ENCODE measurements at regions not wholly inside any gene's neighbourhood (a gene's known extent, or its start where the extent isn't known, plus 50 kb on each side); places are given as distances from the start of the nearest gene placed in this dataset.

DNA sequence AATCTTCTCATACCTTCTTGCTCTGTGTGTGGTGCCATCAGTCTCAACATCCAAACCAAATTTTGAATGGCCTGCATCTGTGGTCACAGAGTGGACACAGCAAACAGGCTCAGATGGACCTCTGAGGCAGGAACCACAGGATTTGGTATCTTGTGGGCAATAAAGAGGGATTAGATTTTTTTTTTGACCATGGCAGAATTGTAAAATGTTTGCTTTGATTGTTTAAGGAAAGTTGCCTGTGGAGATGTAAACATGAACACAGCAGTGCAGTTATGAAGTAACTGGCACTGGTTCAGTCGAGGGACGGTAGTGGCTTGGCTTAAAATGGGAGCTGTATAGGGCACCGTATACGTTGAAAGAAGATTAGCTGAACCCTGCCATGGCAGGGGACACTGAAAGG, 464.7 kb downstream of the SH2D4B start:
- no peaks in the 10 kb centered on the region for H3K9me3 ChIP-seq
- no peaks in the 10 kb centered on the region for H3K27me3 ChIP-seq (replicated peaks; ENCODE audit: control insufficient read depth, insufficient read depth, low read length)
- ChIA-PET POLR2A (no interaction called here), CTCF (no interaction called here)
- Mint-ChIP-seq H3K9me3 (ENCODE audit: unreplicated experiment) (no peaks in the 10 kb centered on the region), H3K4me1 (ENCODE audit: low read depth, unreplicated experiment) (no peaks in the 10 kb centered on the region), H3K4me3 (ENCODE audit: unreplicated experiment) (no peak overlapping the region), H3K27ac (ENCODE audit: unreplicated experiment) (no peak overlapping the region), H3K27me3 (ENCODE audit: insufficient read depth, unreplicated experiment) (no peaks in the 10 kb centered on the region), H3K36me3 (ENCODE audit: insufficient read depth, unreplicated experiment) (no peaks in the 10 kb centered on the region)
- no TSS peak for BruUV-seq (replicated peaks)
- no peaks in the 10 kb centered on the region for H3K4me1 ChIP-seq
- no peaks in the 10 kb centered on the region for H3K36me3 ChIP-seq (ENCODE audit: control insufficient read depth, insufficient read depth, low read length)
- no peak overlapping the region for H3K4me3 ChIP-seq (ENCODE audit: low read depth, low read length)
- TF ChIP-seq, protein P1, sequence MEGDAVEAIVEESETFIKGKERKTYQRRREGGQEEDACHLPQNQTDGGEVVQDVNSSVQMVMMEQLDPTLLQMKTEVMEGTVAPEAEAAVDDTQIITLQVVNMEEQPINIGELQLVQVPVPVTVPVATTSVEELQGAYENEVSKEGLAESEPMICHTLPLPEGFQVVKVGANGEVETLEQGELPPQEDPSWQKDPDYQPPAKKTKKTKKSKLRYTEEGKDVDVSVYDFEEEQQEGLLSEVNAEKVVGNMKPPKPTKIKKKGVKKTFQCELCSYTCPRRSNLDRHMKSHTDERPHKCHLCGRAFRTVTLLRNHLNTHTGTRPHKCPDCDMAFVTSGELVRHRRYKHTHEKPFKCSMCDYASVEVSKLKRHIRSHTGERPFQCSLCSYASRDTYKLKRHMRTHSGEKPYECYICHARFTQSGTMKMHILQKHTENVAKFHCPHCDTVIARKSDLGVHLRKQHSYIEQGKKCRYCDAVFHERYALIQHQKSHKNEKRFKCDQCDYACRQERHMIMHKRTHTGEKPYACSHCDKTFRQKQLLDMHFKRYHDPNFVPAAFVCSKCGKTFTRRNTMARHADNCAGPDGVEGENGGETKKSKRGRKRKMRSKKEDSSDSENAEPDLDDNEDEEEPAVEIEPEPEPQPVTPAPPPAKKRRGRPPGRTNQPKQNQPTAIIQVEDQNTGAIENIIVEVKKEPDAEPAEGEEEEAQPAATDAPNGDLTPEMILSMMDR (IDR thresholded peaks at IDR 0.05; ENCODE audit: insufficient read depth in 1 of 2, low read depth in 1 of 2, low read length in 1 of 2, severe bottlenecking in 1 of 2, unreplicated experiment in 1 of 2), result no peak
- DNase-seq, result no peak
- intact Hi-C loops (cut with micrococcal nuclease; ENCODE audit: unreplicated experiment), result no loop called here

DNA sequence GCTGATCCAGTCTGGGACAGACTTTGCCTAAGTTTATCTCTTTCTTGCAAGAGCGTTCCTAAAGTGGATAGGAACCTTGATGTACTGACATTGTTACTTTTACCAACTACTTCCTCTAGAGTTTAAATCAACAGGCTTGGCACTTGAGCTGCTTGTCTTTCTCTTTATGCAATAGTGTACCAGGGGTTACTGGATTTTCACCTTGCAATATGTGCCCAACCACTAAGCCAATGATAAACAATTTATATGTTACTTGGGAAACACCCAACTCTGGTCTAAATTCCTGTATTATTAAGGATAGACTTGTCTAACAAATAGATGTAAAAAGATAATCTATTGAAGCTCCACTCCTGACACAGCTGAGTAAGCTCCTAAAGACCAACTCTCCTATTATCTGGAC, 470.2 kb downstream of the SH2D4B start:
- CTCF ChIA-PET, result no interaction called here
- TF ChIP-seq, protein P1 (IDR thresholded peaks at IDR 0.05; ENCODE audit: insufficient read depth in 1 of 2, low read depth in 1 of 2, low read length in 1 of 2, severe bottlenecking in 1 of 2, unreplicated experiment in 1 of 2), result no peak

DNA sequence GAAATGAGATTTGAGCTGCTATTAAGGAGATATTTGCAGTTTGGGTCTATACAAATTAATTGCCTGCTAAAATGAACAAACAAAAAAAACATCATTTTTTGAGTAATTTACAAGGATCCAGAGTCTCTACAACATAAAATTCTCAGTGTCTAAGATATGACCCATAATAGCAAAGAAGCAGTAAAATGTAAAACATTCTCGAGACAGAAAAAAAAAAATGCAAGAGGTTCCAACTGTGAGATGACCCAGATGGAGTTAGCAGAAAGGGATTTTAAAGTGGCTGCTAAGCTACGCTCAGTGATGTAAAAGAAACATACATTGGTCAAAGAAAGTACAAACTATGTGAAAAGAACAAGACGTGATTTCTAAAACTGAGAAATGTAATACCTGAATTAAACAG, 471.0 kb downstream of the SH2D4B start:
- Mint-ChIP-seq H3K4me1 (ENCODE audit: low read depth, unreplicated experiment) (no peaks in the 10 kb centered on the region), H3K27ac (ENCODE audit: unreplicated experiment) (no peak overlapping the region), H3K36me3 (ENCODE audit: insufficient read depth, unreplicated experiment) (no peaks in the 10 kb centered on the region), H3K9me3 (ENCODE audit: unreplicated experiment) (no peaks in the 10 kb centered on the region), H3K4me3 (ENCODE audit: unreplicated experiment) (no peak overlapping the region), H3K27me3 (ENCODE audit: insufficient read depth, unreplicated experiment) (peaks cover 12% of the 10 kb centered on the region)
- ChIA-PET CTCF (no interaction called here), POLR2A (no interaction called here)
- BruUV-seq (replicated peaks), result no TSS peak
- TF ChIP-seq, protein P1 (IDR thresholded peaks at IDR 0.05; ENCODE audit: insufficient read depth in 1 of 2, low read depth in 1 of 2, low read length in 1 of 2, severe bottlenecking in 1 of 2, unreplicated experiment in 1 of 2), result no peak
- H3K27me3 ChIP-seq (replicated peaks; ENCODE audit: control insufficient read depth, insufficient read depth, low read length), result no peaks in the 10 kb centered on the region
- H3K4me1 ChIP-seq, result no peaks in the 10 kb centered on the region
- no peaks in the 10 kb centered on the region for H3K36me3 ChIP-seq (ENCODE audit: control insufficient read depth, insufficient read depth, low read length)
- intact Hi-C loops (cut with micrococcal nuclease; ENCODE audit: unreplicated experiment), result no loop called here
- DNase-seq, result no peak
- H3K9me3 ChIP-seq, result no peaks in the 10 kb centered on the region
- H3K4me3 ChIP-seq (ENCODE audit: low read depth, low read length), result no peak overlapping the region

More for the DNA sequence above, 470.2 kb downstream of the SH2D4B start:
- POLR2A ChIA-PET, result interaction anchor here (0.5 kb wide), 1 partner anchor 227 kb away, joined by 3 read pairs; no protein-coding TSS in a partner anchor
- Mint-ChIP-seq H3K4me3 (ENCODE audit: unreplicated experiment) (no peak overlapping the region), H3K9me3 (ENCODE audit: unreplicated experiment) (no peaks in the 10 kb centered on the region), H3K4me1 (ENCODE audit: low read depth, unreplicated experiment) (no peaks in the 10 kb centered on the region), H3K27ac (ENCODE audit: unreplicated experiment) (no peak overlapping the region), H3K27me3 (ENCODE audit: insufficient read depth, unreplicated experiment) (peaks cover 12% of the 10 kb centered on the region), H3K36me3 (ENCODE audit: insufficient read depth, unreplicated experiment) (no peaks in the 10 kb centered on the region)
- Histone ChIP-seq H3K4me1 (no peaks in the 10 kb centered on the region), H3K27me3 (replicated peaks; ENCODE audit: control insufficient read depth, insufficient read depth, low read length) (no peaks in the 10 kb centered on the region), H3K9me3 (no peaks in the 10 kb centered on the region), H3K4me3 (ENCODE audit: low read depth, low read length) (no peak overlapping the region), H3K36me3 (ENCODE audit: control insufficient read depth, insufficient read depth, low read length) (no peaks in the 10 kb centered on the region)
- intact Hi-C loops (cut with micrococcal nuclease; ENCODE audit: unreplicated experiment), result no loop called here
- DNase-seq, result no peak
- BruUV-seq (replicated peaks), result no TSS peak
